ENCODE measurements at regions not wholly inside any gene's neighbourhood (a gene's known extent, or its start where the extent isn't known, plus 50 kb on each side); places are given as distances from the start of the nearest gene placed in this dataset.

DNA sequence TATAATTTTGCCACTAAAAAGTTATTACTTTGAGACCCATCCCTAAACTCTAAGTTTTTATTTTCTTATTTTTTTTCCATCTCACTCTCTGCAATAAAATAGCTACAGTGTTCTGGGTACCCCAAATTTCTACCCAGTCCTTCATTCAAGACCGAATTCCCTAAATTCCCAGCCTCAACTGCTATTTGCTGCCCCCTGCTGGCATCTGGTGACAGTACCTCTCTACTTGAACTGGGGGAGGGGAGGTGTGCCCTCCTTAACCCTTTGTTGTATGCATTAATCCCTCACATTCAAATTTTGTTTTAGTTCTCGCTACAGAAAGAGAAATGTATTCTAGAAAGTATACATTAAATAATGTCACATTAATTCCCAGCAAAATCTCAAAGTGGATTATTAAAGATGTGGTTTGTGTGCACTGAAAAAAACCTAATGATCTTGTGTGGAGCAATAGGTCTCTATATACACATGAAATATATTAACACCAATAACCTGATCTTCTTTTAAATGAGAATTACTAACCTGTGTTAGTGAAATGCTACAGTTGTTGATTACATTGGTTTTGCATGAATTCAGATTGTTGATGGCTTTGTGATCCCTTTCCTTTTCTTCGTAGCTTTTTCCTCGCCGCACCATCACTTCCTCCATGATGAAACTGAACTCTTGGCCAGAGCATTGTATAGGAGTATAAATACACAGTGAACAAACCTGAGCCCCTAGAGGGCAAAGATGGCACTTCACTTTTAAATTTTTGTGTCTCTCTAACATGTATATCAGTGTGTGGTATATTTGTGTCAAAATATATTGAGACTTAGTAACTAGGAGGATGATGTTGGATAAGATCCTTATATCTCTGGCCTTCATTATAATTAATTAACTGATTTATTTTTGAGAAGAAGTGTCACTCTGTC lies 590.0 kb downstream of the METTL15 start:
- no peaks in the 10 kb centered on the region for H3K36me3 ChIP-seq (ENCODE audit: control insufficient read depth, insufficient read depth, low read length)
- no peak overlapping the region for H3K27ac ChIP-seq (ENCODE audit: low read length)
- peak; percentile 39 for DNase-seq (ENCODE audit: low read depth, low spot score)
- no CpG with 5 or more reads among the region's 5 CpGs for WGBS (ENCODE audit: insufficient coverage, insufficient read length)
- no peaks in the 10 kb centered on the region for H3K4me1 ChIP-seq (ENCODE audit: control insufficient read depth, insufficient read depth, low read length)
- H3K4me3 ChIP-seq (ENCODE audit: low read length), result no peak overlapping the region
- no peaks in the 10 kb centered on the region for H3K27me3 ChIP-seq (ENCODE audit: control insufficient read depth, insufficient read depth, low read length)
- no peaks in the 10 kb centered on the region for H3K9me3 ChIP-seq (ENCODE audit: control insufficient read depth, insufficient read depth, low read length)

DNA sequence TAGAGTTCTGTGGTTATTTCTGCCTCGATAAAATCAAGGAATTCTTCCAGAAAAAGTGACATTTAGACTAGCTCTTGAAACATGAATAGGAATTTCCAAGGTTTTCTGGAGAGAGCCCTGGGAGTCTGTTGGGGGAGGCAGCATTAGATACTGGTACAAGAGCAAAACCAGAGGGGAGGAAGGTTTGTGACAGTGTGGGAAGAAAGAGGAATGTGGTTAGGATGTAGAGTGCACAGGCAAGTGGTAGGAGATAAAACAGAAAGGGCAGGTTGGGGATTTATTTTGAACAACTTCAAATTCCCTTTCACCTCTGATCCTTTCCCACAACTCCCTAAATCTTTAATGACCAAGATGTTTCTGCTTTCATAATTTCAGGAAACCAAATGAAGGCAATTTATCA lies 588.4 kb downstream of the METTL15 start:
- H3K27ac ChIP-seq (ENCODE audit: low read length), result no peak overlapping the region
- no peaks in the 10 kb centered on the region for H3K9me3 ChIP-seq (ENCODE audit: control insufficient read depth, insufficient read depth, low read length)
- WGBS (ENCODE audit: insufficient coverage, insufficient read length), result no CpG with 5 or more reads among the region's 1 CpG
- no peak overlapping the region for H3K4me3 ChIP-seq (ENCODE audit: low read length)
- no peak for DNase-seq (ENCODE audit: low read depth, low spot score)
- no peaks in the 10 kb centered on the region for H3K36me3 ChIP-seq (ENCODE audit: control insufficient read depth, insufficient read depth, low read length)
- no peaks in the 10 kb centered on the region for H3K27me3 ChIP-seq (ENCODE audit: control insufficient read depth, insufficient read depth, low read length)
- H3K4me1 ChIP-seq (ENCODE audit: control insufficient read depth, insufficient read depth, low read length), result no peaks in the 10 kb centered on the region

DNA sequence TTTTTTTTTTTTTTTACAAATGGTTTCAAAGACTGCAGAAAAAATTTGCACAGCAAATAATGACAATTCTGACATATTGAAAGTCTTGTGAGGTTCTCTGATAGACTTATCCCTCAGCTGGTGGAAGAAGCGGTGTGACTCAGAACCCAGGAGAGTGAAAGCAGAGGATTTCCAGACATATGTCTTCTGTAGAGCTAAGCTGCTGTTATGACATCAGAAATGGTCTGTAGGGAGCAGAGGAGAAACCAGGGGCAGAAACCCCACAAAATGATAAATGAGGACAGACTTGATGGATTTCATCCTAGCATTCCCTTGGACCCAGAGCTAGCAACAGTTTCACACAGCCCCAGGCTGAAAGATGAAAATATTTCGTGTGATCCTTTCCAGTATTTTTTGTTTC lies 582.6 kb downstream of the METTL15 start:
- WGBS (ENCODE audit: insufficient coverage, insufficient read length), result no CpG with 5 or more reads among the region's 2 CpGs
- no peaks in the 10 kb centered on the region for H3K27me3 ChIP-seq (ENCODE audit: control insufficient read depth, insufficient read depth, low read length)
- no peaks in the 10 kb centered on the region for H3K9me3 ChIP-seq (ENCODE audit: control insufficient read depth, insufficient read depth, low read length)
- H3K36me3 ChIP-seq (ENCODE audit: control insufficient read depth, insufficient read depth, low read length), result no peaks in the 10 kb centered on the region
- no peaks in the 10 kb centered on the region for H3K4me1 ChIP-seq (ENCODE audit: control insufficient read depth, insufficient read depth, low read length)
- DNase-seq (ENCODE audit: low read depth, low spot score), result no peak
- no peak overlapping the region for H3K27ac ChIP-seq (ENCODE audit: low read length)
- H3K4me3 ChIP-seq (ENCODE audit: low read length), result no peak overlapping the region

DNA sequence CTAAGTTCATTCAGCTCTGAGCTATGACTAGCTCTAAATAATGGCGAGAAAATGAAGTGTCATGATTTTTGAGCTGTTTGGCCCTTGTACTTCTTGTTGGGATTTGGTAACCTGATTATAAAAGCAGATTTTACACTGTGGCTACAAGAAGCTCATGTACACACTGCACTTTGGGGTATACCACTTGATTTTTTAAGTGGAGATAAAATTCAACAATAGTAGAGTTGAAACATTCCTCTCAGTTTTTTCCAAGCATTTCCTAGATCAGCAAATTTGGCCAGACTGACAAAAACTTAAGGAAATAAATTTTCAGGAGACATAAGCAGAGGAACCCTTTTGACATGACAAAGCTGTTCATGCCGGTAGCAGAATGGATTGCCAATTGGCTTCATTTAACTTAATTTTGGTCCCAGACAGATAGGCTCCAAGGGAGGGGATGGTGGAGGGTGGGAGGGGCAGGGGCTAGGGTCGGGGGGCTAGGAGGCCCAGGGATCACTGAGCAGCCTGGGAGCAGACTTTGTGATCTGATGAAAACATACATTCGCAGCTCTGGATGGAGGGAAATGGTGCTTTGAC lies 575.9 kb downstream of the METTL15 start:
- Histone ChIP-seq H3K27ac (ENCODE audit: low read length) (no peak overlapping the region), H3K36me3 (ENCODE audit: control insufficient read depth, insufficient read depth, low read length) (no peaks in the 10 kb centered on the region), H3K4me1 (ENCODE audit: control insufficient read depth, insufficient read depth, low read length) (no peaks in the 10 kb centered on the region), H3K4me3 (ENCODE audit: low read length) (no peak overlapping the region), H3K27me3 (ENCODE audit: control insufficient read depth, insufficient read depth, low read length) (no peaks in the 10 kb centered on the region), H3K9me3 (ENCODE audit: control insufficient read depth, insufficient read depth, low read length) (no peaks in the 10 kb centered on the region)
- WGBS (ENCODE audit: insufficient coverage, insufficient read length), result no CpG with 5 or more reads among the region's 4 CpGs
- DNase-seq (ENCODE audit: low read depth, low spot score), result no peak

DNA sequence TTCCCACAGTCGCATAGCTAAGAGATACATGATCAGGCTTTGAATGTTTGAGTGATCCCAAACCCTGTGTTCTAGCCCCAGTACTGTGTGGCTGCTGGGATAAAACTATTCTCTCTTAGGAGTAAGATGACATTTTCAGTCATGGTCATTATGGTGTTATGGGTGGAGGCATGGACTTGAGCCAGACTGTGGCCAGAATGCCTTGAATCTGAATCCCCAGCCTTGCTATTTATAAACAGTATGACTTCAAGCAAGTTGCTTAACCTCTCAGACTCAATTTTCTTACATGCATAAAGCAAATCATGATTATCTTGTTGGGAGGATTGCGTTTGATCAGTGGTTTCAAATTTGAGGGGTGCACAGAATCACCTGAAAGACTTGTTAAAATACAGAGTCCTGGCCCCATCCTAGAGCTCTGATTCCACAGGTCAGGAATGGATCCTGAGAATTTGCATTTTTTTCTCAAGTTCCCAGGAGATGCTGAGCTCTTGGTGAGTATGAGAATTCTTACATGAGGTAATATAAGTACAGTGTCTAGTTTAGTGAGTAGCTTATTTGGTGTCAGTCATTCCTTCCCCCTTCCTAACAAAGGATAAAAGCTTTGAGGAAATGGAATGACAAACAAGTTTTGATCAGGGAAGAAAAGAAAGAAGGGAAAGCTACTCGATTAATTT lies 571.7 kb downstream of the METTL15 start:
- WGBS (ENCODE audit: insufficient coverage, insufficient read length), result no CpG with 5 or more reads among the region's 3 CpGs
- H3K27ac ChIP-seq (ENCODE audit: low read length), result no peak overlapping the region
- DNase-seq (ENCODE audit: low read depth, low spot score), result no peak

DNA sequence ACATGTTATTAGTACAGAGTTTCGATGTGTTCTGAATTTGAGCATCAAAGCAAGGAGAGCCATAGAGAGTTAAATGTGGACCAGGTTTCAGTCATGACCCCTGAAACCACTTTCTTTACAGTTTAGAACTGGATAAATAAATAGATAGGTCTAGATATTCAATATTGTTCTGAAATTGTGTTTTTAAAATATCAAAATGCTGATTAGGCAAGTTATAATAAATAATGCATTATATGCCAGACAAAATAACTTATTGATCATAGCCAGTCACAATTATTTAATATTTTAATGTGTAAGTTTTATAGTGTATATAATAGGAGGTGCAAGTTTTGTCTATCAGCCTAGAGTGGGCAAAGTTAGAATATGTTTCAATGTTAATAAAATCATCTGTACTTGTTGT lies 569.5 kb downstream of the METTL15 start:
- Histone ChIP-seq H3K27ac (ENCODE audit: low read length) (no peak overlapping the region), H3K4me1 (ENCODE audit: control insufficient read depth, insufficient read depth, low read length) (peaks cover 2% of the 10 kb centered on the region; the same call in 1 of the 2 replicates), H3K36me3 (ENCODE audit: control insufficient read depth, insufficient read depth, low read length) (no peaks in the 10 kb centered on the region), H3K27me3 (ENCODE audit: control insufficient read depth, insufficient read depth, low read length) (no peaks in the 10 kb centered on the region), H3K4me3 (ENCODE audit: low read length) (no peak overlapping the region), H3K9me3 (ENCODE audit: control insufficient read depth, insufficient read depth, low read length) (no peaks in the 10 kb centered on the region)
- no CpG with 5 or more reads among the region's 1 CpG for WGBS (ENCODE audit: insufficient coverage, insufficient read length)
- DNase-seq (ENCODE audit: low read depth, low spot score), result no peak

More for the DNA sequence above, 571.7 kb downstream of the METTL15 start:
- H3K4me3 ChIP-seq (ENCODE audit: low read length), result no peak overlapping the region
- H3K36me3 ChIP-seq (ENCODE audit: control insufficient read depth, insufficient read depth, low read length), result no peaks in the 10 kb centered on the region
- no peaks in the 10 kb centered on the region for H3K9me3 ChIP-seq (ENCODE audit: control insufficient read depth, insufficient read depth, low read length)
- H3K4me1 ChIP-seq (ENCODE audit: control insufficient read depth, insufficient read depth, low read length), result no peaks in the 10 kb centered on the region
- H3K27me3 ChIP-seq (ENCODE audit: control insufficient read depth, insufficient read depth, low read length), result no peaks in the 10 kb centered on the region

DNA sequence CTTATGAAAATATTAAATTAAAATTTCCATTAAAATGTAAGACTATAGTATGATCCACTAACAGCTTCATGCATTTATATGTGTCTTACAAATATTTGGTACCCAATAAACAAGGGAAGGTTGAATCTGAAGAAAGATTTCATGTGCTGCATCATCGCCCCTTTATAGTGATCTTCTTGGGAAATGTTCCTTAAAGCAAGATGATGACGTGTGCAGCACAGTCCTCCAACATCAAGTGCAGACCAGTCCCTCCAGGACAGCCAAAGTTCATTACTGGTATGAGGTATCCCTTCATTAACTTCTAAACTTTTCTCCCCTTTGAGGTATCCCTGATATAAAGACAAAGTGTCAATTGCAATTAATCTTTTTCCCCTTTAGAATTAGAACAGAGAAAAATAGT lies 567.0 kb downstream of the METTL15 start:
- no CpG with 5 or more reads among the region's 2 CpGs for WGBS (ENCODE audit: insufficient coverage, insufficient read length)
- H3K4me3 ChIP-seq (ENCODE audit: low read length), result no peak overlapping the region
- no peak overlapping the region for H3K27ac ChIP-seq (ENCODE audit: low read length)
- no peak for DNase-seq (ENCODE audit: low read depth, low spot score)
- no peaks in the 10 kb centered on the region for H3K36me3 ChIP-seq (ENCODE audit: control insufficient read depth, insufficient read depth, low read length)
- H3K27me3 ChIP-seq (ENCODE audit: control insufficient read depth, insufficient read depth, low read length), result no peaks in the 10 kb centered on the region
- H3K9me3 ChIP-seq (ENCODE audit: control insufficient read depth, insufficient read depth, low read length), result no peaks in the 10 kb centered on the region
- H3K4me1 ChIP-seq (ENCODE audit: control insufficient read depth, insufficient read depth, low read length), result peaks cover 2% of the 10 kb centered on the region; the same call in 1 of the 2 replicates

DNA sequence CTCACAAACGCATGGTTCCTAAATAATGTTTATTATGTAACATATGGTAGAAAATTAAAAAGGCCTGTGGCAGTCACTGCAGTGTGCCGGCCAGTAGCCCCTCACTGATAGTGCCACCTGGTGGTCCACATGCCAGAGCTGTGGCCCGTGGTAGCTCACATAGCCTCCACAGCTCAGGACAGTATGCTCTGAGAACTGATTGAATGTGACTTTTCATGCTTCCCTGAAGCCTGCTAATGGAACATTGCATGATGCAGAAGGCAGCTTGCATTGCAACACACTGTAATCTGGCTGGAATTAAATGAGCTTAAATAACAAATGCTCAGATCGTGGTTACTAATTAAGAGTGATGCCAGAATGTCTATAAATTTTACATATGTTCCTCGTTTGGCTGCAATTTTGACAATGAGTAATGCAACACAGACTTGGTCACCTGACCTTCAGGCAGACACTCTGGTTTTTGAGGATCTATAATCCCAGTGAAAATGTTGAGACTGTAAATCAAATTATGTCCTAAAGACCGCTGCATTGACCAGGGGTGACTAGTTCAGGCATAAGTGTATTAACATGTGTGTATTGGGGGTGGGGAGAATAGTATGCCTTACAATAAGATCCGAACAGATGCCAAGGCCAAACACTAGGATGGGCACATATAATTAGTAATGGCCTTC lies 566.4 kb downstream of the METTL15 start:
- Histone ChIP-seq H3K4me1 (ENCODE audit: control insufficient read depth, insufficient read depth, low read length) (peaks cover 2% of the 10 kb centered on the region; the same call in 1 of the 2 replicates), H3K27ac (ENCODE audit: low read length) (no peak overlapping the region), H3K4me3 (ENCODE audit: low read length) (no peak overlapping the region), H3K36me3 (ENCODE audit: control insufficient read depth, insufficient read depth, low read length) (no peaks in the 10 kb centered on the region), H3K9me3 (ENCODE audit: control insufficient read depth, insufficient read depth, low read length) (no peaks in the 10 kb centered on the region), H3K27me3 (ENCODE audit: control insufficient read depth, insufficient read depth, low read length) (no peaks in the 10 kb centered on the region)
- WGBS (ENCODE audit: insufficient coverage, insufficient read length), result no CpG with 5 or more reads among the region's 7 CpGs
- DNase-seq (ENCODE audit: low read depth, low spot score), result peak; percentile 5

DNA sequence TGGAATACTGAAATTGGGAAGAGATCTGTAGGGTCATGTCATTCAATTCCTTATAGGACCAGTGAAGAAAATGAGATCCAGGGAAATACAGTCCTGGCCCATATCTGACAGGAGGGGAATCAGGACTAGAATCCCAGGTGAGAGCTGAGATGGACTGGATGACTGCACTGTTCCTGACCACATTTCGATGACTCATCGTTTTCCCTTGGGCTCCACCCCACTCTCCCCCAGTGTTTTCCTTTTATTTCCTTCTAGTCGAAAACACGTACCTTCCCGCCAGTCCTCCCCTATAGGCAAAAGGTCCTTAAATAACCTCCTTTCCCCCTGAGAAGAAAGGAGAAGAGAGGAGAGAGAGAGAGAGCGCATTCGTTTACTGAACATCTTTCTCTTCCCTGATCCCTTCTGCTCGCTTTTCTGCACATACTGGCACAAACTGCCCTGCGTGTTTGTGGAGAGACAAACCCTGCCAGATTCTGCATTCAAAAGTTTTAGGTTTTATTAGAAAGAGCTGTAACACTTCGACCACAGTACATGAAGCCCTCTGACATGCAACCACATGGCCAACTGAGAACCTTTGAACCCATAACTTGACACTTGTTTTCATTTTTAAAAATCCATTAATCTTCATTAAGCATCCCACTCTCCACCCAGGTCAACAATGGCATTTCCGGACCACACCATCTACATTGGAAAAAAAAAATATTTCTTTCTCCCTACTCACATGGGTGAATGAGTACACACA lies 565.7 kb downstream of the METTL15 start:
- no peak for DNase-seq (ENCODE audit: low read depth, low spot score)
- Histone ChIP-seq H3K27ac (ENCODE audit: low read length) (no peak overlapping the region), H3K9me3 (ENCODE audit: control insufficient read depth, insufficient read depth, low read length) (no peaks in the 10 kb centered on the region), H3K36me3 (ENCODE audit: control insufficient read depth, insufficient read depth, low read length) (no peaks in the 10 kb centered on the region), H3K4me3 (ENCODE audit: low read length) (no peak overlapping the region), H3K4me1 (ENCODE audit: control insufficient read depth, insufficient read depth, low read length) (peaks cover 2% of the 10 kb centered on the region; the same call in 1 of the 2 replicates), H3K27me3 (ENCODE audit: control insufficient read depth, insufficient read depth, low read length) (no peaks in the 10 kb centered on the region)
- no CpG with 5 or more reads among the region's 11 CpGs for WGBS (ENCODE audit: insufficient coverage, insufficient read length)
